GM12878 (cell line): ENCODE measurements at regions not wholly inside any gene's neighbourhood (a gene's known extent, or its start where the extent isn't known, plus 50 kb on each side); places are given as distances from the start of the nearest gene placed in this dataset.

Experiments
- ASH2L ChIP-seq: fragments of 300-600, 200-600 bp; sonication (generic); IDR thresholded peaks from 2 replicates; pipeline ENCODE4 v1.6.1; 2017; ENCODE audit warnings: low read depth, mild to moderate bottlenecking, borderline replicate concordance
- CBX3 ChIP-seq: fragments of 200-600 bp; sonication (generic); IDR thresholded peaks from 2 replicates; pipeline ENCODE4 v1.6.1; 2016; ENCODE audit warnings: low read depth, borderline replicate concordance
- CHD4 ChIP-seq: fragments of 200-600 bp; sonication (generic); IDR thresholded peaks from 2 replicates; pipeline ENCODE4 v1.6.1; 2016; ENCODE audit warnings: mild to moderate bottlenecking
- CTCF ChIP-seq, 3 experiments: IDR thresholded peaks in 2 of 3; conservative IDR thresholded peaks in 1 of 3; 2 replicates each; pipeline ENCODE4 v1.5.1; 2011; ENCODE audit warnings: low read depth in 3 of 3, low read length in 3 of 3, mild to moderate bottlenecking in 3 of 3, control low read depth in 2 of 3, moderate library complexity in 2 of 3, inconsistent platforms in 1 of 3, mixed read lengths in 1 of 3; ENCODE audit not compliant: control insufficient read depth in 2 of 3, insufficient read depth in 1 of 3; ENCODE audit errors: extremely low read depth in 1 of 3
- ETV6 ChIP-seq, 2 experiments: fragments of 450-650 bp in 1 of 2; IDR thresholded peaks in 1 of 2; conservative IDR thresholded peaks in 1 of 2; 2 replicates each; pipeline ENCODE4 v1.6.1; 2014; ENCODE audit warnings: antibody characterized with exemption in 1 of 2, borderline replicate concordance in 1 of 2, low read depth in 1 of 2, mild to moderate bottlenecking in 1 of 2, moderate library complexity in 1 of 2
- EZH2 ChIP-seq: IDR thresholded peaks from 2 replicates; pipeline ENCODE4 v1.6.1; 2012; ENCODE audit warnings: low read depth, mild to moderate bottlenecking, control low read depth, inconsistent platforms, low read length, borderline replicate concordance; ENCODE audit not compliant: control insufficient read depth
- HDAC2 ChIP-seq: fragments of 200-600 bp; sonication (generic); IDR thresholded peaks from 2 replicates; pipeline ENCODE4 v1.6.1; 2017
- MAX ChIP-seq: IDR thresholded peaks from 2 replicates; pipeline ENCODE4 v1.6.1; 2012; ENCODE audit warnings: low read depth, low read length, improper control_type of control experiment
- POLR2A ChIP-seq: IDR thresholded peaks from 2 replicates; pipeline ENCODE4 v1.6.1; 2011; ENCODE audit warnings: low read depth, mild to moderate bottlenecking, low read length
- RAD21 ChIP-seq: IDR thresholded peaks from 2 replicates; pipeline ENCODE4 v1.6.1; 2011; ENCODE audit warnings: mild to moderate bottlenecking, low read depth, low read length, moderate library complexity; ENCODE audit not compliant: insufficient read depth
- STAT1 ChIP-seq: fragments of 450-650 bp; conservative IDR thresholded peaks from 2 replicates; pipeline ENCODE4 v1.6.1; 2014; ENCODE audit warnings: antibody characterized with exemption, mild to moderate bottlenecking
- YY1 ChIP-seq: IDR thresholded peaks from 2 replicates; pipeline ENCODE4 v1.6.1; 2011; ENCODE audit warnings: low read depth, mild to moderate bottlenecking, low read length

GRCh38 chr3:166372571-166373106 lies 535.4 kb upstream of the BCHE start:
- no peak for TF ChIP-seq EZH2
- TF ChIP-seq ASH2L: no peak
- TF ChIP-seq CHD4: no peak
- no peak for TF ChIP-seq POLR2A
- TF ChIP-seq MAX: no peak
- no peak for TF ChIP-seq RAD21
- no peak for TF ChIP-seq CBX3
- no peak for TF ChIP-seq STAT1
- no peak for TF ChIP-seq YY1
- TF ChIP-seq CTCF (IDR thresholded peaks at IDR 0.05 in 2 of 3, conservative IDR thresholded peaks at IDR 0.05 in 1 of 3; ENCODE audit: control insufficient read depth in 2 of 3, extremely low read depth in 1 of 3, insufficient read depth in 1 of 3, low read depth in 3 of 3, low read length in 3 of 3): no peak
- no peak for TF ChIP-seq ETV6 (conservative IDR thresholded peaks at IDR 0.05 in 1 of 2, IDR thresholded peaks at IDR 0.05 in 1 of 2; ENCODE audit: borderline replicate concordance in 1 of 2, low read depth in 1 of 2)
- no peak for TF ChIP-seq HDAC2
